ENCODE measurements at regions not wholly inside any gene's neighbourhood (a gene's known extent, or its start where the extent isn't known, plus 50 kb on each side); places are given as distances from the start of the nearest gene placed in this dataset.

GRCh38 chr6:119540417-119540816 is 190.9 kb upstream of the MAN1A1 start:
- TF ChIP-seq MXI1 (conservative IDR thresholded peaks at IDR 0.05; ENCODE audit: poor library complexity, severe bottlenecking) (no peak), CTCF (IDR thresholded peaks at IDR 0.05; ENCODE audit: poor library complexity, severe bottlenecking) (no peak), EZH2 (IDR thresholded peaks at IDR 0.05; ENCODE audit: borderline replicate concordance, insufficient read depth, low read length, poor library complexity, severe bottlenecking) (no peak), RAD21 (conservative IDR thresholded peaks at IDR 0.05) (no peak), TAF1 (IDR thresholded peaks at IDR 0.05; ENCODE audit: low read depth) (no peak), EP300 (conservative IDR thresholded peaks at IDR 0.05; ENCODE audit: poor library complexity, severe bottlenecking) (no peak)

All from neural cell (in vitro differentiated cells).